Activated naive CD8-positive, alpha-beta T cell (primary cell): ENCODE measurements at regions not wholly inside any gene's neighbourhood (a gene's known extent, or its start where the extent isn't known, plus 50 kb on each side); places are given as distances from the start of the nearest gene placed in this dataset.

ENCODE experiments used
- H3K27ac Mint-ChIP-seq: one replicate; pipeline ENCODE4 v1.8.0; 2021; ENCODE audit warnings: mixed read lengths
- H3K27me3 Mint-ChIP-seq: one replicate; pipeline ENCODE4 v1.8.0; 2021; ENCODE audit warnings: mixed read lengths
- H3K36me3 Mint-ChIP-seq: one replicate; pipeline ENCODE4 v1.8.0; 2021; ENCODE audit warnings: mixed read lengths
- H3K4me1 Mint-ChIP-seq: one replicate; pipeline ENCODE4 v1.8.0; 2021; ENCODE audit warnings: low read depth, mixed read lengths
- H3K4me3 Mint-ChIP-seq: one replicate; pipeline ENCODE4 v1.8.0; 2021; ENCODE audit warnings: mild to moderate bottlenecking, mixed read lengths
- H3K9me3 Mint-ChIP-seq: one replicate; pipeline ENCODE4 v1.8.0; 2021; ENCODE audit warnings: low read depth, mixed read lengths

DNA sequence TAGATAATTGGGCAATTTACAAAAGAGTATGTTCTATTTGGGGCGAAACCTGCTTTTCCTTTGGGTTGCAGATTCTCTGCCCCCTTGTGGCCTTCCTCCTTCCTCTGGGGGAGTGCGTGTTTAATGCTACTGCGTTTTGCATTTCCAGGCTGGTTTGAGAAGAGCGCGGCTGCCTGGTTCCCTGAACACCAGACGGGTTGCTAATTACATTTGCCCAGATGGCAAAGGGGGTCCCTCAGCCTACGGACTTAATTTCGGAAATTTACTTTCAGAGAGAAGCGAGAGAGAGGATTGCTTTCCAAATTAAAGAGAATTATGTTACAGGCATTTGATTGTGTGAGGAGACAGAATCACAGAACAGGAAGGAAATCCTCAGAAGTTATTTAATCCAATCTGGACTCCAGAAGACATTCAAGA lies 91.9 kb upstream of the JAZF1 start:
- Mint-ChIP-seq H3K4me3 (peak overlapping the region; percentile 66), H3K27me3 (peaks cover 10% of the 10 kb centered on the region), H3K9me3 (peaks cover 5% of the 10 kb centered on the region), H3K27ac (no peak overlapping the region), H3K4me1 (peaks cover 12% of the 10 kb centered on the region), H3K36me3 (peaks cover 3% of the 10 kb centered on the region)

DNA sequence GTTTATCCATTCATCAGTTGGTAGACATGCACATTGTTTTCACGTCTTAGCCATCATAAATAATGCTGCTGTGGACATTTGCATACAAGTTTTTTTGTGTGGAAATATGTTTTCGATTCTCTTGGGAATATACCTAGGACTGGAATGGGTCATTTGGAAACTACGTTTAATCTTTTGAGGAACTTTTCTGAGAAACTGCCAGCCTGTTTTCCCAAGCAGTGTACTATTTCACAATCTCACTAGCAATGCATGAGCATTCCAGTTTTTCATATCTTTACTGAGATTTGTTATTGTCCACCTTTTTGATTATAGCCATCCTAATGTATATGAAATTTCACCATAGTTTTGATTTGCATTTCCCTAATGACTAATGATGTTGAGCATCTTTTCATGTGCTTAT lies 95.7 kb upstream of the JAZF1 start:
- Mint-ChIP-seq H3K36me3 (peaks cover 3% of the 10 kb centered on the region), H3K9me3 (peaks cover 5% of the 10 kb centered on the region), H3K4me1 (peaks cover 6% of the 10 kb centered on the region), H3K27me3 (peaks cover 3% of the 10 kb centered on the region), H3K27ac (no peak overlapping the region), H3K4me3 (no peak overlapping the region)

DNA sequence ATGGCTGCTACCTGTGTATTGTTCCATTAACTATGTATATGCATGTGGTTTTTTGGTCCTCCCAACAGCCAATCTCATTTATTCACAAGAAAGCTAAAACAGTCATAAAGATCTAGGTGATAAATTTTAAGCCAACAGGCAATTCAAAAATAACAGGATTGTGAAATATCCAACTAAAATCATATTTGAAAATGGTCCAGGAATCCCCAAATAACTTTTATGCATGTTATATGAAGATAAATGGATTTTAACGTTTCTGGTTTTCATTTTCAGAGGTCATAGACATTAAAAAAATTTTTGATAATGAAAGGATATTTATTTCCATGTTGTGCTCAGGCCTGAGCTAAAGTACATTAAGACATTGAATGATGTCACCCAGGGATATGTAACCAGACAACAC lies 96.8 kb upstream of the JAZF1 start:
- peaks cover 5% of the 10 kb centered on the region for H3K9me3 Mint-ChIP-seq
- peaks cover 3% of the 10 kb centered on the region for H3K27me3 Mint-ChIP-seq
- H3K4me3 Mint-ChIP-seq: no peak overlapping the region
- peaks cover 3% of the 10 kb centered on the region for H3K36me3 Mint-ChIP-seq
- no peak overlapping the region for H3K27ac Mint-ChIP-seq
- peaks cover 2% of the 10 kb centered on the region for H3K4me1 Mint-ChIP-seq

DNA sequence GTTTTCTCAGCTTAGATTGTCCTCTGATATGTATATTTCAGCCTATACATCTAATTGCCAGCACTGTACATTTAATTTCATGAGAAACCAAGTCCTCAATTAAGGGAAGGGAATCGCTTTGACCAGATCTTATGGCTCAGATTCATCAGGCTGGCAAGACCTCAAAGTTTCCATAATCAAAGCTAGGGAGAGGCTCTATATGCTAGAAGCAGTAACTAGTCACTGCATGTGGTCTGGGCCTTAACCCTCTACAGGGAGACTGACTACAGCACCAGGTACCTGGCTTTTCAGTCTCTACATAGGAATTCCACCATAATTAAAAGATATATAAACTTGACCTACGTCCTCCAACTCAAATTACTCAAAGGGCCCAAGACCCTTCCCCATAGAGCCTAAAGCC lies 97.4 kb upstream of the JAZF1 start:
- no peak overlapping the region for H3K27ac Mint-ChIP-seq
- H3K4me3 Mint-ChIP-seq: no peak overlapping the region
- H3K27me3 Mint-ChIP-seq: peaks cover 2% of the 10 kb centered on the region
- H3K9me3 Mint-ChIP-seq: peaks cover 5% of the 10 kb centered on the region
- H3K36me3 Mint-ChIP-seq: peaks cover 3% of the 10 kb centered on the region
- H3K4me1 Mint-ChIP-seq: no peaks in the 10 kb centered on the region

DNA sequence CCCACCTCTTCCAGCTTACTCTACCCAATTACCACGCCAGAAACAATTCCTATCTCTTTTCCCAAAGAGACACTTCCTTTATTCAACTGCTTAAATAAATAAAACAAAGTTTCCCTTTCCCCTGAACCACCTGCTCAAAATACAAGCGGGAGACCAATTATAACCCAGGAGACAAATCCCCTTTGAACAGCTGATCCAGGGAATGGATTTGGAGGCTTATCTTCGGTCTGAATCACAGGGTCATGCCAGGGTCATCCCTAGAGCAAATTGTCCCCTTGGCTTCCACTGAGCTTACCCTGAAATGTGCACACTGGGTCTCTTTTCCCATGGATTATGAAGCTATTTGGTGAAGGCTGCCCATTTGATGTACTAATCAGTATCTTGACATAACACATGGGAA lies 99.9 kb upstream of the JAZF1 start:
- Mint-ChIP-seq H3K36me3 (no peaks in the 10 kb centered on the region), H3K4me3 (no peak overlapping the region)

DNA sequence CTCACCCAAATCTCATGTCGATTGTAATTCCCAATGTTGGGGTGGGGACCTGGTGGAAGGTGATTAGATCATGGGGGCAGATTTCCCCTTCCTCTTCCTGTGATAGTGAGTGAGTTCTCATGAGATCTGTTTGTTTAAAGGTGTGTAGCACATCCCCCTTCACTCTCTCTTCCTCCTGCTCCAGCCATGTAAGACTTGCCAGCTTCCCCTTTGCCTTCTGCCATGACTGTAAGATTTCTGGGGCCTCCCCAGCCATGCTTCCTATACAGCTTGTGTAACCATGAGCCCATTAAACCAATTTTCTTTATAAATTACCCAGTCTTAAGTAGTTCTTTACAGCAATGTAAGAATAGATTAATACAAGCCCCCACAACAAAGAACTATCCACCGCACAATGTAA lies 109.9 kb upstream of the JAZF1 start:
- Mint-ChIP-seq H3K4me1 (peaks cover 10% of the 10 kb centered on the region), H3K27ac (no peak overlapping the region), H3K9me3 (no peaks in the 10 kb centered on the region), H3K4me3 (no peak overlapping the region), H3K36me3 (no peaks in the 10 kb centered on the region), H3K27me3 (peaks cover 9% of the 10 kb centered on the region)

More for the DNA sequence above, 99.9 kb upstream of the JAZF1 start:
- H3K9me3 Mint-ChIP-seq: no peaks in the 10 kb centered on the region
- H3K4me1 Mint-ChIP-seq: no peaks in the 10 kb centered on the region
- H3K27me3 Mint-ChIP-seq: peaks cover 2% of the 10 kb centered on the region
- no peak overlapping the region for H3K27ac Mint-ChIP-seq

DNA sequence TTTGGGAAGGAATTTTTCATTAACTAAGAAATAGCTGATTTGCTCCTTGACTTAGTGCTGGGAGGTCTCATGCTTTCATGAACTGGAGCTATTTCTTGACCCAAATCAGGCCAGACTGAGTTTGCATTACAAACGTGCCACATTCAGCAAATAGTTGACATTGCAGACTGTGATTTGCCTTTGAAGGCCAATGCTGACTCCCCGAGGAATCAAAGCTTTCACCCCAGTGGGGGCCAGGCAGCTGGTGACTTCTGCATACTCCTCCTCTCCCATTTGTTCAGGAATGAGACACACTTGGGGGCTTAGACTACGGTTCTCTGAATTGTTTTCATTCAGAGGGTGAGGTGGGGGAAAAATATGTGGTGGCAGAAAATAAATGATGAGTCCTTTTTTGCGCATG lies 111.0 kb upstream of the JAZF1 start:
- H3K27ac Mint-ChIP-seq: no peak overlapping the region
- H3K36me3 Mint-ChIP-seq: no peaks in the 10 kb centered on the region
- H3K27me3 Mint-ChIP-seq: peaks cover 11% of the 10 kb centered on the region
- H3K9me3 Mint-ChIP-seq: no peaks in the 10 kb centered on the region
- H3K4me1 Mint-ChIP-seq: peaks cover 10% of the 10 kb centered on the region
- H3K4me3 Mint-ChIP-seq: no peak overlapping the region

DNA sequence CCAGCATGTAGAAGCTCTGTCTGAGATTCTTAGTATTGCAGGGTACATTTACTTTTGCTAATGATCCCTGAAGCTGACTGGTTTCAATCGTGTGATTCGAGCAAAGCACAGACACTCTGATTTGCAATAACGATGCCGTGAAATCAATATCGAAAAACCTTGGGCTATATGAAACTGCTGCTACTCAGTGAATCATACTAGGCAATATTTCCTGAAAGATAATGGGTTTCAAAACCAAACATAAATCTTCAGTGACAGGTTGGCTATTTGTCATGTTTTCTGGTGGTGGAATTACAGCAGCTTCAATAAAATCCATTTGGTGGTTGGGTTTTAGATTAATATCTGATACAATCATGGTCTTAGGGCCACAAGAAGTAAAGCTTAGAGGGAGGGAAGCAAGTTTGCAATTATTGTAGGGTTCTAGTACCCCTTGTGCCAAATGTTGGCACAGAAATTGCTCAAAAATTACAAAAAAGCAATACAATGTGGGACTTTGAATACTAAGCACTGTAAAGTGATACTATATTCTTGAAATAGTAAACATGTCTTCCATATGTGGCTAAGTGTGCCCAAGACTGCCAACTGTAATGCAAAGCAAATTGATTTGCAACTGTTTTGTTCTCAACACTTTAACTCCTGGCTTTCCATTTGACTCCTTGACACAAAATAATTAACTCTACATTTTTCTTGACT lies 112.4 kb upstream of the JAZF1 start:
- Mint-ChIP-seq H3K36me3 (no peaks in the 10 kb centered on the region), H3K4me3 (no peak overlapping the region)

DNA sequence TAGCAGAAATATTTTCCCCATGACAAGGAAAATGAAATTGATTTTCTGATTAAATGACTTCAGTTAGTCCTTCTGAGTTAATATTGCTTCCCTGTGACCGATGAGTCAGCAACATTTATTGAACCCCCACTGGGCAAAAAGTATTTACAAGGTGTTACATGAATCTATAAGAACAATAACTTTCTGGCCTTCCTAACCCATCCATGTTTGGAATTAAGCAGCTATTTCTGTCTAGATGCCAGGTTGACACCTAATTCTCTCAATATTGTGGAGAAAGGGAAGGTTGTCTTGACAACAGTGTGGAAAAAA lies 112.9 kb upstream of the JAZF1 start:
- Mint-ChIP-seq H3K27ac (no peak overlapping the region), H3K9me3 (no peaks in the 10 kb centered on the region), H3K27me3 (peaks cover 11% of the 10 kb centered on the region), H3K4me3 (no peak overlapping the region), H3K36me3 (no peaks in the 10 kb centered on the region), H3K4me1 (peaks cover 10% of the 10 kb centered on the region)

More for the DNA sequence above, 112.4 kb upstream of the JAZF1 start:
- no peaks in the 10 kb centered on the region for H3K9me3 Mint-ChIP-seq
- H3K4me1 Mint-ChIP-seq: peaks cover 10% of the 10 kb centered on the region
- peak overlapping the region; percentile 2 for H3K27ac Mint-ChIP-seq
- H3K27me3 Mint-ChIP-seq: peaks cover 11% of the 10 kb centered on the region

DNA sequence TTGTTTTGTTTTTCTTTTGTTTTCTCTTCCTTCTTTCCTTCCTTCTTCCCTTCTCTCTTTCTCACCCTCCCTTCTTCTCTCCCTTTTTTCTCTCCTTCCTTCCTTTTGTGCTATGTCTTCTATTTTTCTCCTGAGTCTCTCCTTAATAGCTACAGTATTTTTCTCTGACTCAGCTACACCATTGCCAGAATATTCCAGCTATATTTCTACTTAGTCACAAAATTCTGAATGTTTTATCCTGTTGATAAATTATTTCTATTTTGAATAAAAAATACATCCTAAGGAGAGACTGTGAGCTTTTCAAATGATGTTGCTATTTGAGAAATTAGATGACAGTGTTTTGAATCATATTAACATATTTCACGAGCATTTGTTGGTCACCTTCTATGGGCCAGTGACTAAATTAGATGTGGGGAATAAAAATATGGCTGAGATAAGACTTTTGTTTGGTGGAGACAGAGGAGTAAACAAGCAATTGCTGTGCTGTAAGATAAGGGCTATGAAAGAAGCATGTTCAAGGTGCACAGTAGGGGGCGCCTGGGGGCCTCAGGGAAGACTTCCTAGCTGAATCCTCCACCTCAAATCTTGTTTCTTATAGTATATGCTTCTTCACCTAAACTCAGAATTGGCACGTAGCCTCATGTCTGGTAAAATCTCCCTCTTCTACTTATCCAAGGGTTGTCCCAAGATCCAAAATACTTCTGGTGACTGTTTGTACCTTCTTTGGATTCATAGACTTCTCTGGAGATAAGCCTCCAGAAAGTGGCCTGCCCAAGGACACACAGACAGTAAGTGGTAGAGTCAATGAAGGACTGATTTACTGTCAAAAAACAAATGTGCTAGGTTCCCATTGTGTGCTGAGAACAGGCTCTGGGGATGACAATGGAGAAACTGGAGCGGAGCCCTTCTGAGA lies 115.5 kb upstream of the CREB5 start:
- Mint-ChIP-seq H3K27me3 (peaks cover 10% of the 10 kb centered on the region), H3K27ac (no peak overlapping the region), H3K9me3 (no peaks in the 10 kb centered on the region), H3K36me3 (no peaks in the 10 kb centered on the region), H3K4me3 (no peak overlapping the region), H3K4me1 (peaks cover 10% of the 10 kb centered on the region)

DNA sequence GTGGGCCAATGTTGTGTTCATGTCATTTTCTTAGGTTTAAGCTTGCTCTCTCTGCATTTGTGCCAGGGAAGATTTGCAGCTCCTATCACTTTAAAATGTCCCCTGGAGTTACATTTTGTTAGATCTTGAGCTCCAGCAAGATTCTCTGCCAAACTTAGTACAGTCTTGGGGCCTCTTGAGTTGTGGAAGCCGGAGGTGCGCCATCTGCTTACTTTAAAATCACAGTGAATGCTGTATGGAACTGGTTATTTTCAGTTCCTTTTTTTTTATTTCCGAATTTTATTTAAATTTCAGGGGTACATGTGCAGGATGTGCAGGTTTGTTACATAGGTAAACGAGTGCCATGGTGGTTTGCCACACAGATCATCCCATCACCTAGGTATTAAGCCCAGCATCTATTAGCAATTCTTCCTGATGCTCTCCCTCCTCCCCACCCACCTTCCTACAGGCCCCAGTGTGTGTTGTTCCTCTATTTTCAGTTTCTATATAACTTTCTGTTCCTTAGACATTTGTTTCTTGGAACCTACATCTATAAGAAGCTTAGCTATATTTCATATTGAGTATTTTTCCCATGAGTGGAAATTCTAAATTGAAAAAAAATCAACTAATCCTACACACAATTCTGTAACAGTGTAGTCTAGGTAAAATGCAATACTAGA lies 114.4 kb upstream of the CREB5 start:
- Mint-ChIP-seq H3K4me3 (no peak overlapping the region), H3K27ac (no peak overlapping the region), H3K36me3 (no peaks in the 10 kb centered on the region), H3K27me3 (peaks cover 8% of the 10 kb centered on the region), H3K4me1 (peaks cover 4% of the 10 kb centered on the region), H3K9me3 (no peaks in the 10 kb centered on the region)

DNA sequence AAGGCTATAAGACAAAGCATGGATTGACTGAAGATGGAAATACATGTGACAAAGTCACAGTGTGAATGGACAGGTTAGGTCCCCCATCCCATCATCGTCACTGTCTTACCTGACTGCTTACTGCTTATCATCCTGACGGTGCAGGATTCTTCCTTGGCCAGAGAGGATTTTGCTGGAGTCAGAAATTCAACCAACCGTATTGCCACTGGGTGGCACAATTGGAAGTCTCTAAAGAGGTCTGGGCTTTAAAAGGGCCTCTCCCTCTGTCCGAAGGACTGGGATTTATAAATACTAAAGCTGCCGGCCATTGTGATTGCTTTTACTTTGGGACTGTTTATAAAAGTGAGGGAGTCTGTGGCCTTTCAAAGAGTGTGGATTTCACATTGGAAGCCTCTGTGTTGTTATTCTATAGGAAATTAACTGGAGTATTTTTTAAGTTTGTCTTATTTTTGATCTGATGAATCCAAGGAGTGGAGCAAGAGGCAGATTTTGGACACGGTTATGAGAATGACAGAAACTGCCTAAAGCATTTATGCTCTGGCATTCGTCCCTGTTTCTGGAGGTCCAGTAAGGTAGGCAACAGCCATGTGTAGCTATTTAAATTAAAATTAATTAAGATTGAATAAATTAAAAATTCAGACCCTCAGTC lies 113.3 kb upstream of the CREB5 start:
- peaks cover 7% of the 10 kb centered on the region for H3K27me3 Mint-ChIP-seq
- no peaks in the 10 kb centered on the region for H3K36me3 Mint-ChIP-seq
- H3K4me3 Mint-ChIP-seq: no peak overlapping the region
- H3K4me1 Mint-ChIP-seq: no peaks in the 10 kb centered on the region
- H3K9me3 Mint-ChIP-seq: no peaks in the 10 kb centered on the region
- H3K27ac Mint-ChIP-seq: no peak overlapping the region

DNA sequence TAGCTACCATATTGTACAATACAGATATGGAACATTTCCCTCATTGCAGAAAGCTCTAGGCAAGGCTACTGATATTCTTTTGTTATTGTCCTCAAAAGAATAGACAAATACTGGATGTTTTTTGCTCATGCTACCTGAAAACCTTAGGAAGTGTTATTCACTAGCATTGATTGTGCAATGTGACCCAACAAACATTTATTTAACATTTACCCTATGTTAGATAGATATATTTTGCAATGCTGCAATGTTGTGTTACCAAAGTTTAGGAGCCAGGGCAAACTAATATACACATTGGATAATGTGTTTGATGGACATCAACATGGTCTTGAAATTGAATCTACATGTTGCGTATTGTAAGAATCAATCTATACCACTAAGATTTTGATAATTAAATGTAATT lies 112.8 kb upstream of the CREB5 start:
- no peak overlapping the region for H3K27ac Mint-ChIP-seq

DNA sequence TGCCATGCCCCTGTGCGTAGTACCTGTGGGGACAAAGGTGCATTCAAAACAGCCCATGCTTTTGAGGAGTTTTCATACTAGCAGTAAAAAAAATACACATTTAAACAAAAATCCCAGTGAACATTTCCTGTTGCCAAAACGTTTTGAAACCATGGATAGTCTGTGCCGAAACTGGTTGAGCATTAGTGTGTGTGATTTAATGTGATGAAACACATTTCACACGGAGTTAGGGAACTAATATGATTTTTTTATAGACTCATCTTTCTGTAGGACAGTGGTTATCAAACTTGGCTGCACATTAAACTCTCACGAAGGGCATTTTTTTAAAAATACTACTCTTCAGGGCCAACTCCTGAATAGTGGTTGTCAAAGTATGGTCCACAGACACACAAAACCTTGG lies 111.8 kb upstream of the CREB5 start:
- H3K27me3 Mint-ChIP-seq: peaks cover 2% of the 10 kb centered on the region
- H3K4me3 Mint-ChIP-seq: no peak overlapping the region
- no peaks in the 10 kb centered on the region for H3K36me3 Mint-ChIP-seq
- no peaks in the 10 kb centered on the region for H3K4me1 Mint-ChIP-seq
- no peak overlapping the region for H3K27ac Mint-ChIP-seq
- no peaks in the 10 kb centered on the region for H3K9me3 Mint-ChIP-seq

More for the DNA sequence above, 112.8 kb upstream of the CREB5 start:
- Mint-ChIP-seq H3K4me3 (no peak overlapping the region), H3K4me1 (no peaks in the 10 kb centered on the region), H3K36me3 (no peaks in the 10 kb centered on the region), H3K27me3 (peaks cover 4% of the 10 kb centered on the region), H3K9me3 (no peaks in the 10 kb centered on the region)

DNA sequence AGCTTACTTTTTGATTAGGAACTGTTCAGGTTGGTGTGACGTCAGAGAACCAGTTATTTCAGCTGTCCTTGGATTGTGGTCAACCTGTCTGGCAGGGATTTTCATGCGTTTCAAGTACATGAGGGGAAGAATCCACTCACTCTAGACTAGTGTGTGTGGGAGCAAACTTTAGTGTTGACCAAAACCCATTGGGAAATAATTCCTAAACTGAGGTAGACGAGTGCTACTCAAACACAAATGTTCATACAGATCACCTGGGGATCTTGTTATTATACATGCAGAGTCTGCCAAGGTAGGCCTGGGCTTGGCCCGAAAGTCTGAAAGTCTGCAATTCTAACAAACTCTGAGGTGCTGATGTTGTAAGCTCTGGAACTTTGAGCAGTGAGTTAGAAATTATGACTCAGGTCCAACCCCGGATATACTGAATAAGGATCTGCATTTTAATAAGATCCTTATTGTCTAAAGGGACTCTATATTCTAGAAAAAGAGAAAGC lies 111.1 kb upstream of the CREB5 start:
- Mint-ChIP-seq H3K4me3 (no peak overlapping the region), H3K27ac (no peak overlapping the region), H3K9me3 (no peaks in the 10 kb centered on the region), H3K36me3 (no peaks in the 10 kb centered on the region), H3K27me3 (no peaks in the 10 kb centered on the region), H3K4me1 (no peaks in the 10 kb centered on the region)
